ENCODE measurements at regions not wholly inside any gene's neighbourhood (a gene's known extent, or its start where the extent isn't known, plus 50 kb on each side); places are given as distances from the start of the nearest gene placed in this dataset.

DNA sequence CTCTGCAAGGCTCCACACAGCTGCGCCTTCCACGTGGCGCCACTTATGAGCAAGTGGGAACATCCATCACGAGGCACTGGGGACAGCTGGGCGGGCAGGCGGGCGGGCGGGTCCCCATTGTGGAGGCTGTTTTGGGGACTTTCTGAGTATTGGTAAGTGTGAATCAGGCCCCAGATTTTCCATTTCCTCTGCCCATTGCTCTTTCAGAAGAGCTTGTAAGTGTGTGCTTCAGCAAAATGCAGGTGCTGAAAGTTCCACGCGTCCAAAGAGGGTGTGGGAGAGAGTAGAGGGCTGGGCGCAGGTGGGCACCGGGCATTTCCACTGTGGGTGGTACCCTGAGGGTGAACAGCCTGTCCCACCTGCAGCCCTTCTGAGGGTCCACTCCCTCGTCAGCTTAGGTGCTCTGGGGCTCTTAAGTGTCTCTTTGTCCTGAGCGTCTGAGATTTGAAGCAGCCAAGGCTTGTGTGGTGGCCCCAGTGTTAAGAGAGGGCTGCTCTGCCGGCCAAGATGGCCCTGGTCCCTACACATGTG, 177.1 kb downstream of the RPLP1 start:
- DNase-seq = no peak

- DNase-seq = no peak
Measured at GRCh38 chr15:69631005-69631404, 178.4 kb downstream of the RPLP1 start.

GRCh38 chr15:69631978-69632377, 179.4 kb downstream of the RPLP1 start:
- DNase-seq = no peak

- no peak for DNase-seq
Measured at GRCh38 chr15:69634860-69635259, 182.2 kb downstream of the RPLP1 start.

GRCh38 chr15:69636169-69636915, 183.7 kb downstream of the RPLP1 start:
- no peak for DNase-seq

DNA sequence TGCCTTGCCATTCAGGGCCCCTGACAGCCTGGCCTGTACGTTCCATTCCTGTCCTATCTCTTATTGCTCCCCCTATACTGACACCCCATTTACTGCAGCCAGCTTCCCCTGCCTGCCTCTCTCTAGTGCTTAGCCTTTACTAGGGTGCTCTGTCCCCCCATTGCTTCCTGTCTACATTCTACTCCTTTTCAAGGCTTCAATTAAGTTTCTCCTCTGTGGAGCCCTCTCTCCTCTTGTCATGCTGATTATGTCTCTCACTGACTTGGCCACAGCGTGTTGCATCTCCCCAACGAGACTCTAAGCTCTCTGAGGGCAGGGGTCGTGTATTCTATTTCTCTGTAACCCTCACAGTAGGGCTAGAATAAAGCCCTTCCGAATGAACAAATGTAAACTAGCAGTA, 185.2 kb downstream of the RPLP1 start:
- DNase-seq = no peak

DNA sequence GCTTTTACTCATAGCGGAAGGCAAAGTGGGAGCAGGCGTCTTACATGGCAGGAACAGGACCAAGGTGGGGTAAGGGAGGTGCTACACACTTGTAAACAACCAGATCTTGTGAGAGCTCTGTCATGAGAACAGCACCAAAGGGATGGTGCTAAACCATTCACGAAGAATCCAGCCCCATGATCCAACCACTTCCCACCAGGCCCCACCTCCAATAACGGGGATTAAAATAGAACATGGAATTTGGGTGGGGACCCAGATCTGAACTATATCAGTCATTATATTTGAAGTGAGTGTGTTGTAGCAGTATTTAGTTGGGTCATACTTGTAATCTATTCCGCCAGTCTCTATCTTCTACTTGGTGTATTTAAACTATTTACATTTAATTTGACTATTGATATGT, 190.9 kb downstream of the RPLP1 start:
- DNase-seq = no peak

DNA sequence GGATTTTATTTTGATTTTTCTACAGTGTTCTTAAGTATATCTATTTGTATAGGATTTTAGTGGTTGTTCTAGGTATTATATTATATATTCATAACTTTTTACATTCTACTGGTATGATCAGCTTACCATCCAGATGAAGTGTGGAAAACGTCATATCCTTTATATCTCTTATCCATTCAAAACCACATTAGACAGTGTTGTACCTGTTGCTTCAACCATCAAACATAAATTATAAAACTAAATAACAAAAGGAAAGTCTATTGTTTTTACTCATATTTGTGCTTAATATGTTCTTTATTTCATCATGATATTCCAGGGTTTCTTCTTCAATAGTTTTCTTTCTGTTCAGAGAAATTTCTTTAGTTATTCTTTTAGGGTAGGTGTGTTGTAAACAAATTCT, 191.4 kb downstream of the RPLP1 start:
- no peak for DNase-seq

DNA sequence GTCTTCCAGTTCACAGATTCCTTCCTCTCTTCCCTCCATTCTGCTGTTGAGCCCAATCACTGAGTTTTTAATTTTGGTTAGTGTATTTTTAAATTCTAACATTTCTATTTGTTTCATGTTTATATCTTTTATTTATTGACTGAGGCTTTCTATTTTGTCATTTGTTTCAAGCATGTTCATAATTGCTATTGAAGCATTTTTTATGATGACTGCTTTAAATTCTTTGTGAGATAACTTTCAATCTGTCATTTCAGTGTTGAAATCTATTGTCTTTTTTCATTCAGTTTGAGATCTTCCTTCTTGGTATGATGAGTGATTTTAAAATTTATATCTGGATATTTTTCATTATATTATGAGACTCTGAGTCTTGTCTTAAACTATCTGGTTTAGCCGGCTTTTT, 192.3 kb downstream of the RPLP1 start:
- DNase-seq = no peak

DNA sequence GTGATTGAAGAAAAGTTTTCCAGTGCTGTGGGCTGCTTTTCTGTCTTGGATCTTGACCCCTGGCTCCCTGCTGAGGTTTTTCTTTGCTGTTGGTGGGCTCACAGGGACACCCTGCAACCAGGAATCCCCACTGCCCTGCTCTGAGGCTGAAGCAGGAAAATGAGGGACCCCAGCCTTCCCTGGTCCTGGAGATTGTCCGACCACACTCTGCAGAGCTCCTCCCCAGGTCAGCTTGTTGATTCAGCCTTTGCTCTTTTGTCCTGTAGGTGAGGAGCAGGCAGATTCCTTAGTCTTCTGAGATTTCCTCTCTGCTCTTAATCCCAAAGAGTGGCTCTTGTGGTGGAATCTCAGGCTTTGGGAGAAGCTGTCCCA, 194.5 kb downstream of the RPLP1 start:
- no peak for DNase-seq

GRCh38 chr15:69648212-69648611, 195.6 kb downstream of the RPLP1 start:
- DNase-seq = peak; percentile 27

DNA sequence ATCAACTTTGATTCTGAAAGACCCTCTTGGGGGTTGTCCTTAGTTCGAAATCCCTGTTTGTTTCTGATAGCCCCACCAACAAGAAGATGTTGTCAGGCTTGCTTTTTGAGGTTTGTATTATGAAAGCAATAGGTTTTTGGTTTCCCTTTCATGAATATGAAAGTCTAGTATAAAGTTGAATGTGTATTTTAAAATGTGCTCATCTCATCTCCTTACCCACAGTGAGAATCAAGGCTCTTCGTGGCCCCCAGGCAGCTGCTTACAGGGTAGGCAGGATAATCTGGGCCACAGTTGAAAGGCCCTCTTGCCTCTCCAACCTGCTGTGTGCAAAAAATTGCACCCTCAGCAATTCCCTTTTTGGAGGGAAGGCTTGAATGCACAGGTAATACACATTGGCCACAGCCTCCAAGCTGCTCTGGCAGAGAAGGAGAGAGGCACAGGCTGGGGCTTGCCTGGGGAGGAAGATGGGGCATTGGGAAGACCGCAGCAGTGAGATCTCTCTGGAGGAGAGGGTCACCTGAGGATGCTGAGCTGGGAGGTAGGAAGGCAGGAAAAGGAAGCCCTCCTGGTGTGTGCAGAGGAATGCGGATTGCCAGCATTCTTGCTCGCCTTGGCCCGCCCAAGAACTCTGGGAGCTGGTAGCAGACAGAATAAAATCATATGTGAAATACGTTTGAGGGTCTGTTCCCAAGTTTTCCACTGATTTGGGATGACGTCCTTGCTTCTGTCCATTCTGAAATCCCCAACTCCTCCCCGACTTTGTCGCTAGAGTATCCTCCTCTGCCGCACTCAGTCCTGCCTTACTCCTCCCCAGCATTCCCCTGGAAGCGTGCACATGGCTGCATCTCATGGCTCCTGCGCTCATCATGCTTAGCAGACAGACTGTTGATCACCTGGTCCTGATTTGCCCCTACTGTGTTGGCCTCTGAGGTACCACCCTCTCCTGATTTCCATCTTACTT, 196.4 kb downstream of the RPLP1 start:
- DNase-seq = no peak

- no peak for DNase-seq
Measured at GRCh38 chr15:69652293-69652692, 199.7 kb downstream of the RPLP1 start.

DNA sequence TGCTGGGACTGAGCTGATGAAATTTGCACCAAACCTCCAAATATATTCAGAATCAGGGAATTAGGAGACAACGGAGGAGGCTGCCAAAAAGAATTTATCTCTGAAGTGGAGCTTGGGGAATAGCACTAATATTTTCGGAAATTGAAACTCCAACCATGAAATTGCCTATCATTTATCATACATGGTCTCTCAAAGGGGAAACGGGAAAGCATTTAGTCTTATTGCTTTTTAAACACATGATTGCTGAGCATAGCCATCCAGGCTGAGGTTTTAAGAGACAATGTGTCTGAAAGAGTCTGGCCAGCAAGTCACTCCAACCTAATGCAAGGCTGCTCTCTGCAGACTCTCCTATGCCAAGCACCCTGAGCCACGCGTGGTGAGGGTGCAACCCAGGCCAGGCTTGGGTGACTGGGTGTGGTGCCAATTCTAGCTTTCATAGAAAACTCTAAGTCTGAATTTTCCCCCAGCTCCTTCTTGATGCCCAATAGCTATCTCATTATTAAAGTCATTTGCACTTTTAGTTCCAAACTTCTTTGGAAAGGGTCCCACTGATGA, 200.2 kb downstream of the RPLP1 start:
- no peak for DNase-seq

DNA sequence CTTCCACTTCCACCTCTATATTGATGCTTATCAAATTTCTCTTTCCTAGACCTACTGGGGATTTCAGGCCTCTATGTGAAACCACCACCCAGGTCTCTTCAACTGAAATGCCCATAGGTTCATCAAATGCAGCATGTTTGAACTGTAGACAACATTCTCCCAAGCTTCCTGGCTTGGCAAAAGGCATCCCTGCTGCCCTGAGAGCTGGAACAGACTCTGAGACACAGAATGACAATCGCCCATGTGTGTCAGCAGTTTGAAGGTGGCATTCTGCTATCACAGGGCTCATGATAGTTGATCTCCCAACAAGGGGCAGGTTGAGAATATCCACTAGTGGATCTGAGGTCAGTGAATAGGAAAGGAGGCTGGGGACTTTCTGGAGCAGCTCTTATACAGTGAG, 200.7 kb downstream of the RPLP1 start:
- no peak for DNase-seq

GRCh38 chr15:69653846-69654245, 201.2 kb downstream of the RPLP1 start:
- no peak for DNase-seq

DNA sequence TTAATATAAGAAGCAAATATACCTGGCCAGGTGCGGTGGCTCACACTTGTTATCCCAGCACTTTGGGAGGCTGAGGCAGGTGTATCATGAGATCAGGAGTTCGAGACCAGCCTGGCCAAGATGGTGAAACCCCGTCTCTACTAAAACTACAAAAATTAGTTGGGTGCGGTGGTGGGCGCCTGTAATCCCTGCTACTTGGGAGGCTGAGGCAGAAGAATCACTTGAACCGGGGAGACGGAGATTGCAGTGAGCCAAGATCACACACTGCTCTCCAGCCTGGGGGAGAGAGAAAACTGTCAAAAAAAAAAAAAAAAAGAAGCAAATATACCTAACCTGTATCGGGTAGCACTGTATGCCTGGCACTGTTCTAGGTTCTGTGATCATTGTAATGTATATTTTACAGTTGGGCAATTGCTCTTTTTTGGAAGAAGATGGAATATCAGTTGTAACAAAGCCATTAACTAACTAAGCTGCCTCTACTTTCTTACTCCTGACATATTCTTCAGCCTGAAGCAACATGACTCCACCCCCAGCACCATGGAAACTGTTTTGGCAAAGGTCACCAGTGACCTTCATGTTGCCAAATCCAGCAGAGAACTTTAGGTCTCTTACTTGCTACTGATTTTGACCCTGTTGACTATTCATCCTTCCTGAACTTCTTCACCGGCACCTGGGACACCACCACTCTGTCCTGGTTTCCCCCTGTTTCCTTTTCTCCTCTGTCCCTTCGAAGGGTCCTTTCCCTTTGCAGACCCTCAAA, 203.8 kb downstream of the RPLP1 start:
- DNase-seq = no peak

DNA sequence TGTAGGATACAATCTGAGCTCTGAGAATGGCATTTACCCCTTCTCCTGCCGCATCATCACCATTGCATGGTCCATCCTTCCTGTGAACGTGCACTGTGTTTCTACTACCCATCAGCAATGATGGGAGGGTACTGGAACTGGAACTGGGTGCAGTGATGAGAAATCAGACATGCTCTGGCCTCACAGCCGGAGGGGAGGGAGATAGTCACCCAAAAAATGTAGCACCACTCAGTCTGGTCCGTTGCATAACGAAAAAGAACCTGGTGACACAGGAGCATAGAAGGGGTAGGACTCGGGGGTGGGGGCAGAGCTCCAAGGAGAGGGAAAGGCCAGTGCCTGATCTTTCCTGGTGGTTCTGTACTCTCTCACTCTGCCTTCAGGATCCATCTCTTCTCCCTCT, 205.0 kb downstream of the RPLP1 start:
- DNase-seq = no peak

GRCh38 chr15:69658411-69658945, 205.9 kb downstream of the RPLP1 start:
- no peak for DNase-seq

DNA sequence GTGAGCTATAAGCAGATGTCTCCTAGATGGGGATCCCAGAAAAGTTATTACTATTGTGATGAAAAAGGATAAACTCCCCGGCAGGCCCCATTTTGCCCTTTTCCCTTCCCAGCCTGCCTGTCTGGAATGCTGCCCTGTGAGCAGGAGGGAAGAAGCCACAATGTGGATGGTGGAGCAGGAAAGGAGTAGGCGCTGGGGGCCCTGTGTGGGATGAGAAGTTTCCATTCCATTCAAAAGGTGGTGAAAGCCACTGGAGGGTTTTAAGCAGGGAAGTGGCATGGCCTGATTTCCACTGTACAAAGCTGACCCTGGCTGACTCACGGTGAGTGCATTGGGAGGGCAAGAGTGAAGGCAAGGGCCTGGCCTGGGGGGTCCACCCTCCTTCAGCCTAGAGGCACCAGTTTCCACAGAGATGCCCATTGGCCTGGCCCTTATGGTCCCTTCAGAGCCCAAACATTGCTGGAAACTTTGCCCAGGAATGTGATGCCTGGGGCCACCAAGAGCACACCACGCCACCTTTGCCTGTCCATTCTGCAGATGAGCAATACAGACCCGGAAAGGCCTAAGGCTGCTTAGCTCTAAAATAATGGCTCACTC, 206.9 kb downstream of the RPLP1 start:
- DNase-seq = no peak

DNA sequence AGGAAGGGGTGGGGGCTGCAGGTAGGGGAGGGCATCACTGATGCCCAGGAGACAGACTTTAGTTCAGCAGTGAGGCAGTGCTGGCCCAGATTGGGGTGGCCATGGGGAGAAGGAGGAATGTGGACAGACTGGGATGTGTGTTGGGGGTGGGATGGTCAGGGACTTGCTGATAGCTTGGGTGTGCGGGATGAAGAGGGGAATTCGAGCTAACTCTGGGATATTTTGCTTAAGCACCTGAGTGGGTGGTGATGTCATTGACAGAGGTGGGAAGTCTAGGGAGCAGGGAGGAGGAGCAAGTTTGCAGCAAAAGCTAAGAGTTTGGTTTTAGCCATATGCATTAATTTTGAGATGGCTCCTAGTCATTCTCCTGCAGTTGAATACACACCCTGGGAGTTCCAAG, 207.5 kb downstream of the RPLP1 start:
- DNase-seq = no peak
